Panc1 (cell line): ENCODE measurements at regions not wholly inside any gene's neighbourhood (a gene's known extent, or its start where the extent isn't known, plus 50 kb on each side); places are given as distances from the start of the nearest gene placed in this dataset.

Source experiments
- ATAC-seq: fragments of 200-7000 bp; cut with Tn5 transposase; 2 replicates; pipeline ENCODE4 v1.9.1; 2020; ENCODE audit warnings: mild to moderate bottlenecking, moderate library complexity
- BruUV-seq: library from RNA; stranded (reverse); fragments of 400-500 nt; replicated peaks from 2 replicates; lab custom pipeline; 2021; lab: Mats Ljungman, UMichigan
- CTCF ChIA-PET: fragments of 300-600 bp; sonication (Branson Sonifier 250); formaldehyde crosslinking; loops from one replicate; lab custom pipeline; 2022; ENCODE audit warnings: antibody characterized with exemption; lab: Charles Lee
- POLR2A ChIA-PET: fragments of 300-600 bp; sonication (Branson Sonifier 250); formaldehyde crosslinking; loops from one replicate; lab custom pipeline; 2022; ENCODE audit warnings: antibody characterized with exemption; lab: Charles Lee
- DNase-seq: peaks from one replicate; pipeline ENCODE4 v3.0.0-alpha.2; 2010; ENCODE audit warnings: low read depth, low spot score
- H3K27ac ChIP-seq: 2 replicates; pipeline ENCODE4 v1.5.1; 2011; ENCODE audit warnings: mild to moderate bottlenecking, low read length, inconsistent platforms
- H3K27me3 ChIP-seq: fragments of 200-500 bp; sonication (Bioruptor generic); 2 replicates; pipeline ENCODE4 v1.6.0; 2014; ENCODE audit warnings: low read length, inconsistent platforms; ENCODE audit not compliant: control insufficient read depth, insufficient read depth
- H3K36me3 ChIP-seq: fragments of 200-500 bp; sonication (Bioruptor generic); 2 replicates; pipeline ENCODE4 v1.5.1; 2014; ENCODE audit warnings: inconsistent platforms, mild to moderate bottlenecking, low read length, moderate library complexity; ENCODE audit not compliant: control insufficient read depth, insufficient read depth
- H3K4me1 ChIP-seq: 2 replicates; pipeline ENCODE4 v1.5.1; 2011; ENCODE audit warnings: inconsistent platforms, mild to moderate bottlenecking, low read length, moderate library complexity; ENCODE audit not compliant: control insufficient read depth, insufficient read depth
- H3K4me3 ChIP-seq, 2 experiments: 2 replicates each; pipeline ENCODE4 v1.5.1; 2011 to 2012; ENCODE audit warnings: low read depth in 2 of 2, low read length in 2 of 2, mild to moderate bottlenecking in 2 of 2, inconsistent platforms in 1 of 2, moderate library complexity in 1 of 2
- H3K9me3 ChIP-seq: fragments of 200-500 bp; sonication (Bioruptor generic); 2 replicates; pipeline ENCODE4 v1.5.1; 2014; ENCODE audit warnings: low read depth, mild to moderate bottlenecking, inconsistent platforms, low read length, moderate library complexity; ENCODE audit not compliant: control insufficient read depth, insufficient read depth
- CTCF ChIP-seq: fragments of 450-650 bp; IDR thresholded peaks from 2 replicates; pipeline ENCODE4 v1.5.1; 2017; ENCODE audit warnings: mild to moderate bottlenecking
- POLR2AphosphoS5 ChIP-seq: IDR thresholded peaks from 2 replicates; pipeline ENCODE4 v1.6.1; 2012; ENCODE audit warnings: mild to moderate bottlenecking, low read depth, low read length, moderate library complexity
- REST ChIP-seq, 2 experiments: IDR thresholded peaks; 2 replicates each; pipeline ENCODE4 v1.6.1; 2011 to 2012; ENCODE audit warnings: low read depth in 2 of 2, control low read depth in 1 of 2, low read length in 1 of 2, mild to moderate bottlenecking in 1 of 2, moderate library complexity in 1 of 2; ENCODE audit not compliant: insufficient read depth in 1 of 2
- SIN3A ChIP-seq: IDR thresholded peaks from 2 replicates; pipeline ENCODE4 v1.6.1; 2012; ENCODE audit warnings: low read depth, mild to moderate bottlenecking, low read length, moderate library complexity, borderline replicate concordance; ENCODE audit not compliant: insufficient read depth
- TCF7L2 ChIP-seq: IDR thresholded peaks from 2 replicates; pipeline ENCODE4 v1.6.1; 2011; ENCODE audit warnings: mild to moderate bottlenecking, low read depth, low read length, inconsistent platforms
- in situ Hi-C: cut with HindIII; loops from 2 replicates; pipeline ENCODE4 v1.10.0; 2016; ENCODE audit warnings: low sequenced_read_pairs, low pct_unique_long_range_greater_than_20kb
- intact Hi-C: fragments of 100-400 bp; cut with micrococcal nuclease; formaldehyde crosslinking; loops from one replicate; pipeline ENCODE4 v1.10.0; 2022; ENCODE audit not compliant: unreplicated experiment

DNA sequence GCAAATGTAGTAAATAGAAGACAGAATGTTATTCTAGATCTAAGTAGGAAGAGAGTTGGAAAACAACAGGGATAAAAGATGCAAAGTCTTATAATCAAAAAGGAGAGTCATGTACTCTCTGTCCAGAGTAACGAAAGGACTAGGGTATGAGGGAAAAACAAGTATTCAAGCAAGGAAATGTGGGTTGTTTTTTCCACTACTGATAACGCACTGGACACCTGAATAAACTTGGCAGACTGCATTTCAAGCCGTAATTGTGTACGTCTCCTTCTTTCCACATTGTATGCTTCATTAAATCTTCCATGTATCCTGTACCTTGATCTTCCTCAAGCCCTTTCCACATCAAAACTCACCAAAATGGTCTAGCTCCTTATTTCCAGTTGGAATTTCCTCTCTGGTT, 420.6 kb downstream of the ZEB2 start:
- intact Hi-C loops, result no loop called here
- DNase-seq (no peak), ATAC-seq (no peak)
- CTCF ChIA-PET, result no interaction called here
- H3K9me3 ChIP-seq, result no peaks in the 10 kb centered on the region
- no TSS peak for BruUV-seq
- no peak overlapping the region for H3K4me3 ChIP-seq
- H3K4me1 ChIP-seq, result no peaks in the 10 kb centered on the region
- H3K36me3 ChIP-seq, result no peaks in the 10 kb centered on the region
- no peaks in the 10 kb centered on the region for H3K27me3 ChIP-seq
- POLR2A ChIA-PET, result no interaction called here
- in situ Hi-C loops, result no loop called here
- TF ChIP-seq TCF7L2 (no peak), POLR2AphosphoS5 (no peak), REST (IDR thresholded peaks at IDR 0.05; ENCODE audit: insufficient read depth in 1 of 2, low read depth in 2 of 2, low read length in 1 of 2) (no peak), SIN3A (no peak), CTCF (no peak)
- H3K27ac ChIP-seq, result no peak overlapping the region

GRCh38 chr2:144097440-144098225, 422.3 kb downstream of the ZEB2 start:
- Histone ChIP-seq H3K4me1 (no peaks in the 10 kb centered on the region), H3K36me3 (no peaks in the 10 kb centered on the region), H3K27ac (no peak overlapping the region), H3K4me3 (no peak overlapping the region), H3K27me3 (no peaks in the 10 kb centered on the region), H3K9me3 (no peaks in the 10 kb centered on the region)
- DNase-seq (no peak), ATAC-seq (no peak)
- BruUV-seq, result no TSS peak
- intact Hi-C loops (no loop called here), in situ Hi-C loops (no loop called here)
- ChIA-PET POLR2A (no interaction called here), CTCF (no interaction called here)
- TF ChIP-seq POLR2AphosphoS5, result no peak
- no peak for TF ChIP-seq CTCF
- TF ChIP-seq REST (IDR thresholded peaks at IDR 0.05; ENCODE audit: insufficient read depth in 1 of 2, low read depth in 2 of 2, low read length in 1 of 2), result no peak
- no peak for TF ChIP-seq SIN3A
- TF ChIP-seq TCF7L2, result no peak
